ENCODE measurements at regions not wholly inside any gene's neighbourhood (a gene's known extent, or its start where the extent isn't known, plus 50 kb on each side); places are given as distances from the start of the nearest gene placed in this dataset.
A peak's percentile ranks its signal among the peaks of the same experiment; 100 is the strongest.
"Not testable (repeated sequence)": the region's sequence is repeated elsewhere in the genome, so short reads cannot be mapped to it uniquely, and the experiment has no call there.

DNA sequence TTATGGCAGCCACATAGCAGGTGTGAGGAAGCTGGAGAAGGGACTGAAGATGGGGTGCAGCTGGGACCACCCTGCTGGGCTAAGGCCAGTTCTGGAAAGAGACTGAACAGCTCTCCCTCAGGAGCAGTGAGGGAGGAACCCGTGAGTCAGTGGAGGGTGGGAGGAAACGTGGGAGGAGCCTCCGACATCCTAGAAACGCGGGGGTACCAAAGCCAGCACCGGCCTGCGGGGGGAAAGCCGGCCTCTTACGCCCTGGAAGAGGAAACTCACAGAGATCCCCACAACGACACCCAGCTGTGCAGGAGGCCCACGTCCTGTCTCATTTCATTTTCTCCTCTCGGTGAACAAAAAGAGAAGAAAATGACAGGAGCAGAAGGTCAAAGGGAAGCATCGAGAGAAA lies 185.8 kb upstream of the IRX4 start:
- DNase-seq: no peak

DNA sequence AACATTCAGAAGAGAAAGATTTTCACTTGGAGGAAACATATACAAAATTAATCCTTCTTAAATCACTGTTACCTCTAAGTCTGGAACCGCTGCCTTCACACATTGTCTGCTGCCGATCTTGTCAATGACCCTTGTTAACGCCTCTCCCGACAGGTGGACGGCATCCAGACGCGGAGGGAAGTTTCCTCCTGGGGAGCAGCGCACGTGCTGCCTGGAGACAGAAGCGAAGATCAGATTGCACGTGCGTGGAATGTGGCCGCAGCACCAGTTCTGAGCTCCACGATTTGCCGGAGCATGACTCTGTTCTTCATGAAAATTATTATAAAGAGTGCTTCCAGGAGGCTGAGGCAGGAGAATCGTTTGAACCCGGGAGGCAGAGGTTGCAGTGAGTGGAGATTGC lies 183.6 kb upstream of the IRX4 start:
- peak; percentile 7 for DNase-seq

DNA sequence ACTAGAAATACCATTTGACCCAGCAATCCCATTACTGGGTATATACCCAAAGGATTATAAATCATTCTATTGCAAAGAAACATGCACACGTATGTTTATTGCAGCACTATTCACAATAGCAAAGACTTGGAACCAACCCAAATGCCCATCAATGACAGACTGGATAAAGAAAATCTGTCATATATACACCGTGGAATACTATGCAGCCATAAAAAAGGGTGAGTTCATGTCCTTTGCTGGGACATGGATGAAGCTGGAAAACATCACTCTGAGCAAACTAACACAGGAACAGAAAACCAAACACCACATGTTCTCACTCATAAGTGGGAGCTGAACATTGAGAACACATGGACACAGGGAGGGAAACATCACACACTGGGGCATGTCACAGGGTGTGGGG lies 180.7 kb upstream of the IRX4 start:
- DNase-seq: not testable (repeated sequence)

DNA sequence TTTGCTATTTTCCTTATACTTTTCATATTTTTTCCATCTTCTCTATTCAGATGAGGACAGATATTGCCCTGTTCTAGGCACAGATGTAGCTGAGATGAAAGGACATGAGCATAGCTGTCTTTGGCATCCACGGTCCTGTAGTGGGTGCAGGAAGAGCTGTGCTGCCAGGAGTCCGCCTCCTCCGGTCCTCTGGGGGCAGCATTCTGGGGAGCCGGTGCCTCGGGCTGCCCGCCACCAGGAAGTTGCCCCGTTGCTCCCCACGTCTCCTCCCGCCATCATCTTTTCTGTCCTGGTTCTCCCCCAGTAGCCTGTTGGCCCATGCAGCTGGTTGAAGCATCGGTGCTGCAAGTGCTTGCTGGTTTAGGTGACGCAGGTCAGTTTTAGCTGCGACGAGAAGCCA lies 170.0 kb upstream of the IRX4 start:
- DNase-seq: no peak

- DNase-seq: no peak
Observed at GRCh38 chr5:2049876-2050275, 167.2 kb upstream of the IRX4 start.

- no peak for DNase-seq
Observed at GRCh38 chr5:2048664-2049063, 165.9 kb upstream of the IRX4 start.

DNA sequence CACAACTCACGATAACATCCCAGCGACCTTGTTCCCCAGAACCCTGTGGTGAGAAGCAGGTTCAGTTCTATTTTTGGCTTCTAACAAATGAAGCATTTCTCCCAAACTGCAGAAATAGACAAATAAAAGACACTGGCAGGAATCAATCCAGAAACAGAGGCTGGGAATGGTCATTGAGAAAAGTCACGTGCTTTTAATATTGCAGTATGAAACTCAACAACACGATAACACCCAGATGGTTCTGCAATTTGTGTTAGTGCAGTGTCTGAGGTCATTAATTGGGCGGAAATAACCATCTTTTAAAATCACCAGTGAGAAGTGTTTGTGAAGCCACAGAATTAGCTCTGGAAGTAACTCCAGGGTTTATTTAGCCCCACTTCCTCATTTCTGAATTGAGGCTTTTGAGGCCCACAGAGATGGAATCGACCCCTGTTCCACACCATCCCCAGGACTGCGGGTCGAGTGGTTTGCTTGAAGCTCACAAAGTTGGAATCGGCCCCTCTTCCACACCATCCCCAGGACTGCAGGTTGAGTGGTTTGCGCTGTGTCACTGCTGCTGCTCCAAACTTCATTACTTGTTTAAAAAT lies 164.7 kb upstream of the IRX4 start:
- DNase-seq: no peak

DNA sequence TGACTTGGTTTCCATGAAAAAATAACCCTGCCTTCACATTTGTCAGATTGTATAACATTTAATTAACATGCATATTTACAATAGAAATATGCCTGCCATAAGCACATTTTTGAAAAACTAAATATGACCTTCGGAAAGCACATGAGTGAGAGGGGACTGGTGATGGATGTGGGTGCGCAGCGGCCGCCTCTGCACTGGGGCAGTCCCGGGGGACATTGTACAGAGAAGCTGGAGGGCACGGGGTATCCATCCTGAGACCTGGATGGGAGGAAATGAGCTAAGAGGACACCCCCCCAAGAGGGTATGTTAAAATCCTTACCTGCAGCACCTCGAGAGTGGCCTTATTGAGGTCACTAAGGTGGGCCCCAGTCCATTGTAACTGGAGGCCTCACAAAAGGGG lies 161.3 kb upstream of the IRX4 start:
- DNase-seq: no peak

- DNase-seq: no peak
Observed at GRCh38 chr5:2039180-2039531, 156.4 kb upstream of the IRX4 start.

- DNase-seq: peak; percentile 48
Observed at GRCh38 chr5:2038321-2039179, 155.8 kb upstream of the IRX4 start.

DNA sequence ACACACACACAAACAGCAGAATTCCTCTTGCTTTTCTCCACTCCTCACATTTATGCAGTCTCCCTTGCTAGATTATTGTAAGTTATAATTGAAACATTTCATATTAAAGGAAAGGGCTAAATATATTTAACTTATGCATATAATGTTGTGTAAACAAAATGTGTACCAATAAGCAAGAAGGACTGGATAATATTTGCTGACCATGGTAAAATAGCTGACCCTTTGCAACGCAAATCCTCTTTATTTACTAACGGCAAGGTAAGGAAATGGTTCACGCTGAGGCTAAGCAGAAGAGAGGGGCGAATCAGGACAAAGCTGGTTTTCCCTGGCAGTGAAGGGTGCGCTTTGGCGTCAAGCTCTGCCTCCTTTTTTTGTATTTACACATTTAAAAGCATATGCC lies 154.2 kb upstream of the IRX4 start:
- no peak for DNase-seq

GRCh38 chr5:2032432-2032831 lies 149.7 kb upstream of the IRX4 start:
- no peak for DNase-seq

- no peak for DNase-seq
Observed at GRCh38 chr5:2031581-2031980, 148.9 kb upstream of the IRX4 start.

GRCh38 chr5:2030131-2030530 lies 147.4 kb upstream of the IRX4 start:
- no peak for DNase-seq

DNA sequence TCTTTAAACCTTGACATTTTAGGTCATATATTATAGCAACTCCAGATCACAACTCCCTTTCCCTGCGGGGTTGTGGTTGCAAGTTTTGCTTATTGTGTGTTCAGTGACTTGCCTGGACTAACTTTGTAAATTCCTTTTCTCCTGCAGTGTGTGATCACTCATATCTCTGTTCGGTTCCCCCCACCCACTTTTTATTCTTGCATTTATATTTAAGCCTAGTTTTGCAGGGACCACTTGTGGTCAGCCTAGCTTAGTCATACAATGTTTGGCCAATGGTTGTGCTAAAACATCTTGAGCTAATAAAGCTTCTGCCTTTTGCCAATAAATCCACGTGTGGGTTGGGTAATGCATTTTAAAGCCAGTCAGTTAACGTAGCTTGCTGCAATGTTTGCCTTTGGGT lies 146.5 kb upstream of the IRX4 start:
- DNase-seq: no peak

DNA sequence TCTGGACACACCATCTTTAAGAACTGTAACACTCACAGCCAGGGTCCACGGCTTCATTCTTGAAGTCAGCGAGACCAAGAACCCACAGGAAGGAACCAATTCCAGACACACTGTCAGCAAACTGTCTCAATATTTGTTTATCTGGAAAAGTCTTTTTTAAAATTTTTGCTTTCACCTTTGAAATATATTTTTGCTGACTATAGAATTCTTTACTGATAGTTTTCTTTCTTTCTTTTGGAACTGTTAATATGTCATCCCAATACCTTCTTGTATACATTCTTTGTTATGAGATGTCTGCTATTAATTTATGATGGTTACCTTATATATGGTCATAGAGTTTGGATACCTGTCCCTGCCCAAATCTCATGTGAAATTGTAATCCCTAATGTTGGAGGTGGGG lies 145.1 kb upstream of the IRX4 start:
- DNase-seq: no peak

DNA sequence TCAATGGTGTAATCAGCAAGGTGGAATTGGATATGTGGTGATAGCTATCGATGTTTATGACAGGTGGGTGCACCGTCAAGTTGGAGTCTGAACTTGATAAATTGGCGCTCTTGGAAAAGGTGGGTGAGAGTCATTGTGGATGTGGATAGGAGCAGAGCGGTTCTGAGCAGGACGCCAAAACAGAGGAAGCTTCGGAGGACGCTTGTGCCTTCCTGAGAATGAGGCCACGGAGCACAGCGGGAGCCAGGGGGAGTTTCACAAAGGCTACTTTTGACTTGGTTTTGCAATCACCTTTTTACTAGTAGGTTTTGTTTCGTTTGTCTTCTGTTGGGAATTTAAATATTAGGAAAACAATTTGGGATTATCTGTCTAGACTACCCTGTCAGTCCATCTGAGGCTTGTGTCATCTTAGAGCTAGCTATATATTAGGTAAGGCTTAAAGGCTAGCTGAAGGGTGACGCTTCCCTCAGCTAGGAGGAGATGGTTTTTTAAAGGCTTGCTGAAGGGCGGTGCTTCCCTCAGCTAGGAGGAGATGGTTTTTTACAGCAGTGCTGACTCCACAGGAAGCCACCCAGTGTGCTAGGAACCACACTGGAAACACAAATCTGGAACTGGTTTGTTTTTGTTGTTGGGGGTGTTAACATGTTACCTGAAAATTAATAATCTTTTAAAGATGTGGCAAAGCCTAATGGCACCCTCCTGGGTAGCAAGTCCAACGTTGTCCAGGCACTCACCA lies 142.4 kb upstream of the IRX4 start:
- DNase-seq: no peak

DNA sequence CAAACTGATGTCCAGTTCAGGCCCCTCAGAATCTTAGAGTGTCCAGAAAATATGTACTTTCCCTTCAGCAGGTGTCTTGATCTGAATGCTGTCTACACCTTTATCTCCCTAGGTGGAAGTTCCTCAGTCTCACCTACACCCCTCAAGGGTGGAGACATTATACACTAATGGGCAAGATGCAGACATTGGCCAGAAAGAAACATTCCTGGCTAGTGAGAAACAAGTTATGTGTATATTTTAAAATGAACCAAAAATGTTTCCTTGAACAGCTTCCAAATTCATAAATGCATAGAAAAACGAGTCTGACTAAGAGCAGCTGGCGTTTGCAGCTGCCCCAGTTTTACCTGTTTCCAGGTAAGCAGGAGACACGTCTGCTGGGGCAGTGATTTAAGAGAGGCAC lies 140.5 kb upstream of the IRX4 start:
- DNase-seq: no peak

DNA sequence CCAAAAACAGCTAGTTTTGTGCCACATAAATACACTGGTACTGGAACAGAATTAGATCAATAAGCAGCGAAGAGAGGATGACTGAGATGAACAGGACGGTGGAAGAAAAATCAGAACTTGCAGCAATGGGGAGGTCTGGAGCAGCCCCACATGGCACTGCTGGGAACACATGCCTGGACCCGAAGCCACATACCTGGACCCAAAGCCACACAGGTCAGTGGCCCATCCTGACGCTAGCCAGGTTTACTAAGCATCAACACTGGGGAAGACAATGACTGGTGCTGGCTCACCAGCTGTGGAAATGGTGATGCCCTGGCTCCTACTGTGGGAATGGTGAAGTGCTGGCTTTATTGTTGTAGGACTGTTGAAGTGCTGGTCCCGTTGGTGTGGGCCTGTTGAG lies 139.7 kb upstream of the IRX4 start:
- no peak for DNase-seq

DNA sequence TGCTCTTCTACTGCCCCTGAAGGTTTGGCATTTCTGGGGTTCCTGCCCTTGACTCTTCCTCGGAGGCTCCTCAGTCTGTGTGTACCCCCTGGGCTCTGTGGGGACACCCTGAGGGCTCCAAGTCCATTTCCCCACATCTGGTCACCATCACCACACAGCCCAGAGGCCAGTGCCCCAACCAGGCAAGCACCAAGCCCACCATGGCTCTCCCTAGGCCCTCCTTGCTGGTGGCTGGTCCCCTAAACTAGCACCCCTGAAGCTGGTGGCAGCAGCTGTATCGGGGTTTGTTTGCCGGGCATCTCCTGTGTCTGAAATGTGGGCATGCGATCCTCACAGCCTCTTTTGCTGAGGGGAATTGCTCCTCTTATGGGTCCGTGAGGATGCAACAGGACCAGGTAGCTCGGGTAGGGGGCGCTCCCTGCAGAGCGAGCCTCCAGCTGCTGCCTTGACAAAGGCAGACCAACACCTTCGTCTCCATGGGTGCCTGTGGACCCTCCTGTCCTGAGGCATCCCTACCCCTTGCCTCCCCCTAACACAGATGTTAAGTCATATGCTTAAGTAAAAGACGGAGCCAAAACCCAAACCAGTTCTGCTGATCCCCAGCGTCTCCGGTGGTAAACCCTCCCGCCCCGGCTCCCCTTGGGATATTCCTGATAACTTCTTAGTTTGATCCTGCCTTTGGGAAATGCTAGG lies 138.9 kb upstream of the IRX4 start:
- no peak for DNase-seq

- no peak for DNase-seq
Observed at GRCh38 chr5:2020730-2021129, 138.0 kb upstream of the IRX4 start.

DNA sequence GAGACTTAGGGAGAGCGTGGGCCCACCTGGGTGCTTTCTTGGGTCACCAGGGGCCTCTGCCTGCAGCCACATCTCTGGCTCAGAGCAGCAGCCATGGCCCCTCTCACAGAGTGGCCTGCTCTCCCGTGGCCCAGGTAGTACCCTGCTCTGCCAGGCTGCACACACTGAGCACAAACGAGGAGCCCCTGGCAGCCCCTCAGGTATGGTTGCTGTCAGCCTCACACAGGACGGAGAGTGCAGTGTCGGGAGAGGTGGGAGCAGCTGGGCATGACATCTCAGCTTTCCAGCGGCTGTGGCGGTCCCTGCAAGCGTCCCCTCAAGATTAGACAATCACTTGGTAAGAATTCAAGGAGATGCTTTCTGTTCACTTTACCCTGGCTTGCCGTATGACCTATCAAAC lies 137.0 kb upstream of the IRX4 start:
- DNase-seq: no peak

GRCh38 chr5:2018390-2018724 lies 135.6 kb upstream of the IRX4 start:
- no peak for DNase-seq

All from hindlimb muscle (tissue), 1 donor.